Effector CD8-positive, alpha-beta T cell (primary cell): ENCODE measurements at regions not wholly inside any gene's neighbourhood (a gene's known extent, or its start where the extent isn't known, plus 50 kb on each side); places are given as distances from the start of the nearest gene placed in this dataset.
"Not testable (repeated sequence)": the region's sequence is repeated elsewhere in the genome, so short reads cannot be mapped to it uniquely, and the experiment has no call there.

Experiments
- DNase-seq: peaks from one replicate; lab custom pipeline; 2025; lab: John Stamatoyannopoulos, UW

GRCh38 chr2:193847130-193847529 lies 1652.4 kb upstream of the TMEFF2 start:
- no peak for DNase-seq

DNA sequence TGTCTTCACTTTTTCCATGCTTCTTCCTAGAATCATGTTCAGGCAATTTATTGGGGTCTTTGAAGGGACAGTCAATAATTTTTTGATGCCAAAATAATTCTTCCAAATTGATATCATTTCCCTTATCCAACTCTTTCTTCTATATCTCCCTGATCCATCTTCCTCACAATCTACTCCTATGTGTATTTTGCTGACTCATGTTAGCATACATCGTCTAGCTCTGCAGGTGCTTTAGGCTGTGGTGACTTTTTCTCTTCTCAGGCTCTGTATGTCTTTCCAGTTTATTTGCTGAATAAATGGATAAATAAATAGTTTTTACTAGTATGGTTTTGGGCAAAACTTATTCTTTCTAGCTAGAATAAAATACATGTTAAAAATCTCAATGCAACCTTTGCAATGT lies 1650.9 kb upstream of the TMEFF2 start:
- no peak for DNase-seq

DNA sequence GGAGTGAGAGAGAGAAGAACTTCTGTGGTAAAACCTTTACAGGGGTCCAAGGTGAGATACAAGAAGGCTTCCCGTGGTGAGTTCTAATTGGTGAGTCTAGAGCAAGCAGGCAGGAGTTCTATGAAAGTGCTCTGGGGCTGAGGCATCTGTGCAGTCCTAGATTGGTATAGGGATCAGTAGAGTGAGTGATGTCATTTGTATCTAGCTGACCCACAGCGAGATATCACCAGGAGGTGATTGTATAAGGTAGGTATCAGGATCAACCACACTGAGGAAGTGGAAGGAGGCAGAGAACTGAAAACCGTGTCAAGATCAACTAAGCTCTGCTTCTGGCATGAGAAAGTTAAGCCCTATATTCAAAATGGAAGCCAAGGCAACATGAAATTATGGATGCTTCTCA lies 1648.9 kb upstream of the TMEFF2 start:
- no peak for DNase-seq

GRCh38 chr2:193841384-193842150 lies 1646.8 kb upstream of the TMEFF2 start:
- DNase-seq = no peak

DNA sequence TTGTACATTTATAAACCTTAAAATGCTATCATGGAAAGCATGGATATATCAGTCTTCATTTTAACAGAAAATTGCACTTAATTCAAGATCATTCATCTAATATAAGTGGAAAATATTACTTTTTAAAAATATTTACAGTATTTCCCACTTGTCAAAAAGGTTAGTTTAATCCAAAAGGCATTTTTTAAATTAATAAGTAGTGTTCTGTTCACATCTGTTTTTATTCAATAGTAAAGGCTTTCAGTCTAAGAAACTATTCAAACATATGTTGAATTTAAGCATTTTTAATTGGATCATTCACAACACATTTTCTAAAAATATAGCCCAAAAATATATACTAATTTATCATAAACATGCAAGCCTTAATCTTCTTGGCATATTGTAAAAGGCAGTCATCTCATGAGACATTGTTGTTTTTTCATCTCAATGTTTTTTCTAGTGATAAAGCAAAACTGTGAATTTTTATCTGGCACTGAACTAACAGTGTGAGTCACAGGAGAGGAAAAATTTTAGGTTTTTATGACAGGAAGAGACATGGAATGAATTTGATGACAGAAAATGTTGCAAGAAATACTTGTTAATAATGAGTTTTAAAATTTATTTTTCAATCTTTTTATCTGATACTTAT lies 1642.5 kb upstream of the TMEFF2 start:
- no peak for DNase-seq

DNA sequence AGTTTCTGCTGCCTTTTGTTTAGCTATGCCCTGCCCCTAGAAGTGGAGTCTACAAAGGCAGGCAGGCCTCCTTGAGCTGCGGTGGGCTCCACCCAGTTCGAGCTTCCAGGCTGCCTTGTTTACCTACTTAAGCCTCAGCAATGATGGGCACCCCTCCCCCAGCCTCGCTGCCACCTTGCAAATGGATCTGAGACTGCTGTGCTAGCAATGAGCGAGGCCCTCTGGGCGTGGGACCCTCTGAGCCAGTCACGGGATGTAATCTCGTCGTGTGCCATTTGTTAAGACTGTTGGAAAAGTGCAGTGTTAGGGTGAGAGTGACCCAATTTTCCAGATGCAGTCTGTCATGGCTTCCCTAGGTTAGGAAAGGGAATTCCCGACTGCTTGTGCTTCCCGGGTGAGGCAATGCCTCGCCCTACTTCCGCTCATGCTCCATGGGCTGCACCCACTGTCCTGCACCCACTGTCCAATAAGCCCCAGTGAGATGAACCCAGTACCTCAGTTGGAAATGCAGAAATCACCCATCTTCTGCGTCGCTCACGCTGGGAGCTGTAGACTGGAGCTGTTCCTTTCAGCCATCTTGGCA lies 1641.8 kb upstream of the TMEFF2 start:
- not testable (repeated sequence) for DNase-seq

- not testable (repeated sequence) for DNase-seq
Measured at GRCh38 chr2:193833895-193834294, 1639.2 kb upstream of the TMEFF2 start.

DNA sequence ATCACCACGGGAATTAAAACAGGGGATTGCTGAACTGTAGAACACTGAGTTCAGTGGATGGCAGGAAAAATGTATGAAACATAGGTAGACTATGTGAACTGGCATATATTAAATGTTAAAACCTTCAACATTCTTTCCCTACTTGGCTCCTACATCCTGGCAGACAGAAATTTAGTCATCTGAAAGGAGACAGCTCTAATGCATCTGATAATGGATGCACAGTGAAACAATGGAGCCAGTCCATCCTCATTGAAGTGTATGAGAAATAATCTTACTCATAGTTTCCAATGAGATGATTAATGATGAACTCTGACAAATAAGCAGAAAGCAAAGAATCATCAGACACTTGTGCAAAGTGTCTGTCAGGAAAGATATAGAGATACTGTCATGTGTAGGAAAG lies 1629.7 kb upstream of the TMEFF2 start:
- no peak for DNase-seq

DNA sequence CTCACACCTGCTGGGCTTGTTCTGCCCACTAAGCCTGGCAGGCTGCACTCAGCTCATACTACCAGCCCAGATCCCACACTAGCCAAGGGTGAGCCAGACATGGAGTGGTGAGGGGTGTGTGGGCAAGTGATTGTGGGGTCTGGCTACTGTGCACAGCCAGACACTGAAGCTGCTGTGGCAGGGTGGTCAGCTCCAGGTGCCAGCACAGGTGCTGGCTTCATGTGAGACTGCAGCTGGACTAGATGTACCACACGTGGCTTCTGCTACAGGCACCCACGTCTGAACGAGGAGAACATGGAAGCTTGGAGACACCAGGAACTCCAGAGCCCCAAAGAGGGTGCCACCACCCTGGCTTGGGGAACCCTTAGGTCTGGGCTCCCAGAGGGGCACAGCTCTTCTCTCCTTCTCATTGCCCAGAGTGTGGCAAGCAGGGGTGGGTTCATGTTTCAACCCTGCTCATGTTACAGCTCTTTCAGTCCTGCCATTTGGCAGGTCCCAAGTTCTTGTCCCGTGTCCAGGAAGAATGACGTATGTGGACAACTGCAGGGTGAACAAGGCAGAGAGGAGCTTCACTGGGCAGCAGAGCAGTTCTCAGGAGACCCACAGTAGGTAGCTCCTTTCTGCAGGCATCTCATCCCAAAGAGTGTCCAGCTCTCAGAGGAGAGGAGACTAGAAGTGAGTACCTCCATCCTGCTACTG lies 1624.2 kb upstream of the TMEFF2 start:
- no peak for DNase-seq

DNA sequence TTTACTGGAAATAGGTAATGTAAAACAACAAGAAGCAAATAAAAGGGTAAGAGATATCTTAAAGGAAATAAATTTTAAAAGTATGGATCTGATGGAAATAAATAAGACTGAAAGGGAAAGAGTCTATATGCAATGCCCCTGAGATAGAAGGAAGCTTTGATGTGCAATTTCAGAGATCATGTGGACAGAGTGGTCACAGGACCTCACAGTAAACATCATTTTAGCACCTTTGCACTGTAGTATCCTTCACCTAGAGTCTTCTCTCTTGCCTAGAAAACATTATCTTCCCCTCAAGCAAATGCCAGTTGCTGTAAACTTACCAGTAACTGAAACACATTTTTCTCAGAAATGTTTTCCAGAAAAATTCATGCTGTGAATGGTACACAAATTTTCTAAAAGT lies 1621.3 kb upstream of the TMEFF2 start:
- DNase-seq = no peak

GRCh38 chr2:193810533-193810932 lies 1615.8 kb upstream of the TMEFF2 start:
- no peak for DNase-seq

DNA sequence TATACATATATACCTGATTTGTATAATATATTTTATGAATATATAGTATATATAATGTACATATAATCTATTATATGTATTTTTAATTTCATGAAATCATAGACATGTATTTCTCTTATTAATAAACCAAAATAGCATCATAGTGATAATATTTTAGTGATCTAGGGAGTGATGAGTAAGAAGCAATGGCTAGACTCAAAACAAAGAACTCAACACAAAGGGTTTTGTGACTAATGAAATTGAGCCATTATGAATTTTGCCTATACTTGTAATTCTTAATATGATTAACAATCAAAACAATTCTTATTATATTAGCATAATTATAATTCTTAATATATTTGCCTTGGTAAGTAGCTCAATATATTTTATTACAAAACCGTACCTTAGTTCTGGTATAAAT lies 1614.1 kb upstream of the TMEFF2 start:
- DNase-seq = no peak

- DNase-seq = no peak
Measured at GRCh38 chr2:193806088-193806774, 1611.5 kb upstream of the TMEFF2 start.

DNA sequence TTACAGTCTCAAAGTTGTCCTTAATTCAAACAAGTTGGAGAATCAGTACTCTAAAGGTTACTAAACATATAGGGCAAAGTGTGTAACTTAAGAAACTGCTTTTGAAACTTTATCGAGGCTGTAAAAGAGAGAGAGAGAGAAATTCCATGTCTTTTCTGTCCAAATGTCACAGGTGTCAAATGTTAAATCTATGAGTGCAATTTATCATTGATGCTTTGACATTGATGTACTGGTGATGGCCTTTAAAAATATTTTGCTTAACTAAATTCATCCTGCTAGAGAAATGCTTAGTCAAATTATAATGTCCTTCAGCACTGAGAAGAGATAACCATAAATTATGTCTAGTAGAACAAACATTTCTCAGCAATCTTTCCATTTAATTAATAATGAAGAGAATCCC lies 1602.1 kb upstream of the TMEFF2 start:
- DNase-seq = no peak

GRCh38 chr2:193793914-193794313 lies 1599.2 kb upstream of the TMEFF2 start:
- DNase-seq = no peak

- no peak for DNase-seq
Measured at GRCh38 chr2:193783681-193784080, 1588.9 kb upstream of the TMEFF2 start.

DNA sequence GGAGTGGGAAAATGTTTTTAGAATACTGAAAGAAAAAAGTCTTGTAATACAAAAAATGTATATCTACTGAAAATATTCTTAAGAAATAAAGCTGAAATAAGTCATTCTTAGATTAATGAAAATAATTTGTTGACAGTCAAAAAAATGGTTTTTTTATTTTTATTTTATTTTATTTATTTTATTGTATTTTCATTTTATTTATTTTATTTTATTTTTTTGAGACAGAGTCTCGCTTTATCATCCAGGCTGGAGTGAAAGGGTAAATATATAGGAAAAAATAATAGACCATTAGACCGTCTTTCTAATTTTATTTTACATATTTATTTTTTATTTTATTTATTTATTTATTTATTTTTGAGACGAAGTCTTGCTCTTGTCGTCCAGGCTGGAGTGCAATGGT lies 1583.6 kb upstream of the TMEFF2 start:
- DNase-seq = no peak

- DNase-seq = no peak
Measured at GRCh38 chr2:193776988-193777387, 1582.3 kb upstream of the TMEFF2 start.

- DNase-seq = no peak
Measured at GRCh38 chr2:193774166-193774565, 1579.4 kb upstream of the TMEFF2 start.

DNA sequence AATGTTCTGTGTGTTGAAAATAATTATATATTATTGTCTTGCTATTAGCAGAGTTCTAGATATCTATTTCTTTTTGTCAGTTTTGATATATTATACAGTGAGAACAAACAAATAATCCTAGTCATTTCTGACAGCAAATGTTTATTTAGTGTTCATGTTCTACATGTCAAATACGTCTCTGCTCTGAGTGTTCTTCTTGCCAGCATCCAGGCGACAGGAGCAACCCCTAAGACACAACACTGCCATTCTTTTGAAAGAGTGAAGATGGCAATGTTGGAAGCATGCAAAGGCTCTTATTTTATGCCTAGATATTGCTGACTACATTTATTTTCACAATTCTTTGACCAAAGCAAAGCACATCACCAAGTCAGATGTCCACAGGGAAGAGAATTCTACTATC lies 1556.6 kb upstream of the TMEFF2 start:
- DNase-seq = no peak

GRCh38 chr2:193749485-193749884 lies 1554.8 kb upstream of the TMEFF2 start:
- no peak for DNase-seq

- DNase-seq = no peak
Measured at GRCh38 chr2:193743089-193743488, 1548.4 kb upstream of the TMEFF2 start.
